Endodermal cell (in vitro differentiated cells): ENCODE measurements at regions not wholly inside any gene's neighbourhood (a gene's known extent, or its start where the extent isn't known, plus 50 kb on each side); places are given as distances from the start of the nearest gene placed in this dataset.

Experiments
- DNase-seq: peaks from one replicate; pipeline ENCODE4 v3.0.0-alpha.2; 2017
- H3K27ac ChIP-seq: 2 replicates; pipeline ENCODE4 v1.5.1; 2013; ENCODE audit warnings: mild to moderate bottlenecking, low read depth, low read length, moderate library complexity
- H3K27me3 ChIP-seq: 2 replicates; pipeline ENCODE4 v1.6.1; 2013; ENCODE audit warnings: mild to moderate bottlenecking, low read length, moderate library complexity; ENCODE audit not compliant: insufficient read depth, control insufficient read depth, poor library complexity, severe bottlenecking
- H3K36me3 ChIP-seq: 2 replicates; pipeline ENCODE4 v1.7.0; 2013; ENCODE audit warnings: mild to moderate bottlenecking, low read length, moderate library complexity; ENCODE audit not compliant: control insufficient read depth, insufficient read depth
- H3K4me1 ChIP-seq: one replicate; pipeline ENCODE4 v1.7.0; 2013; ENCODE audit warnings: low read length; ENCODE audit not compliant: control insufficient read depth, insufficient read depth
- H3K4me3 ChIP-seq: 2 replicates; pipeline ENCODE4 v1.5.1; 2013; ENCODE audit warnings: mild to moderate bottlenecking, low read length, moderate library complexity
- H3K9ac ChIP-seq: 2 replicates; pipeline ENCODE4 v1.6.1; 2013; ENCODE audit warnings: mild to moderate bottlenecking, low read length, moderate library complexity; ENCODE audit not compliant: poor library complexity, severe bottlenecking; ENCODE audit errors: extremely low read depth
- H3K9me3 ChIP-seq: 2 replicates; pipeline ENCODE4 v1.6.1; 2013; ENCODE audit warnings: mild to moderate bottlenecking, low read length, moderate library complexity; ENCODE audit not compliant: control insufficient read depth
- H3K27ac Mint-ChIP-seq: 2 replicates; pipeline ENCODE4 v1.8.0; 2020; ENCODE audit warnings: mixed read lengths
- H3K27me3 Mint-ChIP-seq: 2 replicates; pipeline ENCODE4 v1.8.0; 2021; ENCODE audit warnings: mild to moderate bottlenecking, mixed read lengths; ENCODE audit not compliant: insufficient read depth
- H3K36me3 Mint-ChIP-seq: 2 replicates; pipeline ENCODE4 v1.8.0; 2020; ENCODE audit warnings: low read depth, mixed read lengths
- H3K4me1 Mint-ChIP-seq: 2 replicates; pipeline ENCODE4 v1.8.0; 2020; ENCODE audit warnings: mixed read lengths
- H3K4me3 Mint-ChIP-seq: 2 replicates; pipeline ENCODE4 v1.8.0; 2020; ENCODE audit warnings: mild to moderate bottlenecking, moderate library complexity, mixed read lengths
- H3K9me3 Mint-ChIP-seq: 2 replicates; pipeline ENCODE4 v1.8.0; 2020; ENCODE audit warnings: mild to moderate bottlenecking, mixed read lengths
- CTCF ChIP-seq: fragments of 200-600 bp; sonication (generic); conservative IDR thresholded peaks from 2 replicates; pipeline ENCODE4 v1.5.0; 2021; ENCODE audit warnings: antibody characterized with exemption, mild to moderate bottlenecking
- WGBS, 2 experiments: methylation state at CpG; one replicate each; pipeline versions ENCODE4 v1.1.5 to v1.1.7; 2013; ENCODE audit warnings: missing lambda C conversion rate in 2 of 2, mixed read lengths in 1 of 2; ENCODE audit not compliant: insufficient coverage in 1 of 2, insufficient read length in 1 of 2; 5-methylcytosine and 5-hydroxymethylcytosine counted together

GRCh38 chr4:74543231-74543781, 98.4 kb downstream of the AREG start:
- no peak overlapping the region for H3K4me3 ChIP-seq
- no peak for TF ChIP-seq CTCF
- Mint-ChIP-seq H3K27ac (no peak overlapping the region), H3K4me1 (no peaks in the 10 kb centered on the region), H3K27me3 (no peaks in the 10 kb centered on the region), H3K36me3 (no peaks in the 10 kb centered on the region), H3K4me3 (no peak overlapping the region), H3K9me3 (no peaks in the 10 kb centered on the region)
- no peak overlapping the region for H3K27ac ChIP-seq
- no peaks in the 10 kb centered on the region for H3K9me3 ChIP-seq
- no peaks in the 10 kb centered on the region for H3K27me3 ChIP-seq
- no peaks in the 10 kb centered on the region for H3K36me3 ChIP-seq
- no peak for DNase-seq
- WGBS, 2 experiments: 83 to 94% methylated on average over 1 to 3 of the region's 3 CpGs
- peaks cover 3% of the 10 kb centered on the region for H3K4me1 ChIP-seq
- H3K9ac ChIP-seq: no peak overlapping the region

- no peaks in the 10 kb centered on the region for H3K36me3 Mint-ChIP-seq
- WGBS, 2 experiments: 80 to 94% methylated on average over 2 of the region's 2 CpGs
- no peaks in the 10 kb centered on the region for H3K9me3 Mint-ChIP-seq
- H3K27ac Mint-ChIP-seq: no peak overlapping the region
- H3K27me3 ChIP-seq: no peaks in the 10 kb centered on the region
- no peaks in the 10 kb centered on the region for H3K27me3 Mint-ChIP-seq
- TF ChIP-seq CTCF: no peak
- H3K9me3 ChIP-seq: no peaks in the 10 kb centered on the region
- H3K4me3 Mint-ChIP-seq: no peak overlapping the region
- no peaks in the 10 kb centered on the region for H3K4me1 Mint-ChIP-seq
- H3K36me3 ChIP-seq: no peaks in the 10 kb centered on the region
- no peak for DNase-seq
- H3K27ac ChIP-seq: no peak overlapping the region
- no peak overlapping the region for H3K4me3 ChIP-seq
- H3K9ac ChIP-seq: no peak overlapping the region
- peaks cover 3% of the 10 kb centered on the region for H3K4me1 ChIP-seq
These were observed 99.0 kb downstream of the AREG start for GRCh38 chr4:74543983-74544382.

GRCh38 chr4:74544655-74545361, 99.9 kb downstream of the AREG start:
- Histone ChIP-seq H3K9ac (no peak overlapping the region), H3K4me1 (peaks cover 3% of the 10 kb centered on the region), H3K27me3 (no peaks in the 10 kb centered on the region), H3K4me3 (no peak overlapping the region), H3K27ac (no peak overlapping the region), H3K9me3 (no peaks in the 10 kb centered on the region), H3K36me3 (no peaks in the 10 kb centered on the region)
- Mint-ChIP-seq H3K4me3 (no peak overlapping the region), H3K9me3 (no peaks in the 10 kb centered on the region), H3K4me1 (no peaks in the 10 kb centered on the region), H3K27ac (no peak overlapping the region), H3K27me3 (no peaks in the 10 kb centered on the region), H3K36me3 (no peaks in the 10 kb centered on the region)
- no peak for TF ChIP-seq CTCF
- DNase-seq: no peak
- WGBS, 2 experiments: 92 to 100% methylated on average over 1 of the region's 1 CpG
